ENCODE measurements at regions not wholly inside any gene's neighbourhood (a gene's known extent, or its start where the extent isn't known, plus 50 kb on each side); places are given as distances from the start of the nearest gene placed in this dataset.

- Mint-ChIP-seq H3K4me3 (no peak overlapping the region), H3K36me3 (ENCODE audit: low read depth) (no peaks in the 10 kb centered on the region), H3K27me3 (no peaks in the 10 kb centered on the region), H3K9me3 (peaks cover 15% of the 10 kb centered on the region), H3K27ac (no peak overlapping the region), H3K4me1 (no peaks in the 10 kb centered on the region)
- ATAC-seq (ENCODE audit: low read depth): no peak
- intact Hi-C loops (cut with micrococcal nuclease): no loop called here
- POLR2A ChIA-PET: no interaction called here
- DNase-seq: no peak
- CTCF ChIA-PET: no interaction called here
- no peak for TF ChIP-seq CTCF (IDR thresholded peaks at IDR 0.05)
Measured at GRCh38 chr3:118332699-118333098, 701.9 kb downstream of the IGSF11 start.

- Mint-ChIP-seq H3K4me3 (no peak overlapping the region), H3K27me3 (no peaks in the 10 kb centered on the region), H3K27ac (no peak overlapping the region), H3K4me1 (no peaks in the 10 kb centered on the region), H3K36me3 (ENCODE audit: low read depth) (no peaks in the 10 kb centered on the region), H3K9me3 (peaks cover 3% of the 10 kb centered on the region)
- intact Hi-C loops (cut with micrococcal nuclease): no loop called here
- DNase-seq: no peak
- ChIA-PET POLR2A (no interaction called here), CTCF (no interaction called here)
- TF ChIP-seq CTCF (IDR thresholded peaks at IDR 0.05): no peak
- no peak for ATAC-seq (ENCODE audit: low read depth)
Measured at GRCh38 chr3:118337649-118338048, 697.0 kb downstream of the IGSF11 start.

GRCh38 chr3:118347396-118348168 lies 687.1 kb downstream of the IGSF11 start:
- Mint-ChIP-seq H3K4me1 (no peaks in the 10 kb centered on the region), H3K27ac (no peak overlapping the region)
- TF ChIP-seq CTCF (IDR thresholded peaks at IDR 0.05): no peak

GRCh38 chr3:118348169-118348557 lies 686.5 kb downstream of the IGSF11 start:
- Mint-ChIP-seq H3K9me3 (peaks cover 8% of the 10 kb centered on the region), H3K36me3 (ENCODE audit: low read depth) (no peaks in the 10 kb centered on the region), H3K27me3 (no peaks in the 10 kb centered on the region), H3K27ac (no peak overlapping the region), H3K4me3 (no peak overlapping the region), H3K4me1 (no peaks in the 10 kb centered on the region)
- ATAC-seq (ENCODE audit: low read depth): no peak
- no peak for TF ChIP-seq CTCF (IDR thresholded peaks at IDR 0.05)
- intact Hi-C loops (cut with micrococcal nuclease): no loop called here
- ChIA-PET POLR2A (no interaction called here), CTCF (no interaction called here)
- no peak for DNase-seq

More at GRCh38 chr3:118347396-118348168, 687.1 kb downstream of the IGSF11 start:
- intact Hi-C loops (cut with micrococcal nuclease): no loop called here
- POLR2A ChIA-PET: no interaction called here
- DNase-seq (no peak), ATAC-seq (ENCODE audit: low read depth) (no peak)
- CTCF ChIA-PET: no interaction called here
- Mint-ChIP-seq H3K9me3 (peaks cover 8% of the 10 kb centered on the region), H3K36me3 (ENCODE audit: low read depth) (no peaks in the 10 kb centered on the region), H3K27me3 (no peaks in the 10 kb centered on the region), H3K4me3 (no peak overlapping the region)

- intact Hi-C loops (cut with micrococcal nuclease): no loop called here
- no peak for TF ChIP-seq CTCF (IDR thresholded peaks at IDR 0.05)
- peaks cover 36% of the 10 kb centered on the region for H3K9me3 Mint-ChIP-seq
- H3K27me3 Mint-ChIP-seq: no peaks in the 10 kb centered on the region
- no peaks in the 10 kb centered on the region for H3K36me3 Mint-ChIP-seq (ENCODE audit: low read depth)
- DNase-seq (no peak), ATAC-seq (ENCODE audit: low read depth) (no peak)
- no peak overlapping the region for H3K4me3 Mint-ChIP-seq
- ChIA-PET CTCF (no interaction called here), POLR2A (no interaction called here)
- no peaks in the 10 kb centered on the region for H3K4me1 Mint-ChIP-seq
- H3K27ac Mint-ChIP-seq: no peak overlapping the region
Measured at GRCh38 chr3:118354556-118354955, 680.1 kb downstream of the IGSF11 start.
